ENCODE measurements at regions not wholly inside any gene's neighbourhood (a gene's known extent, or its start where the extent isn't known, plus 50 kb on each side); places are given as distances from the start of the nearest gene placed in this dataset.

DNA sequence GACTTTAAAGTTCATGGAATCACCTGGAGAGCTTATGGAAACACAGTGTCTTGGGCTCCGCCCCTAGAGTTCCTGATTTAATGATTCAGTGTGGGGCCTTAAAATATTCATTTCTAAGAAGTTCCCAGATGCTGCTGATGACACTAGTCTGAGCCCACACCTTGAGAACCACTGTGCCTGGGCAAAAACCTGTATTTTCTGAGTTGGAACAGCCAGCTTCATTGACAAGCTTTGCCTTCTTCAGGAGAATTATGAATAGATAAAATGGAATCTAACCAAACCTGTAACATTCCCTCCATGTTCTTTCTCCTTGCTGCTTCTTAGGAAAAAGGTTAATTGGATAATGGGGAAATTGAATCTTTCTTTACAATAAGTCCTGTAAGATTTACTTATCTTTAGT lies 490.7 kb downstream of the DIPK2A start:
- Histone ChIP-seq H4K8ac (replicated peaks; ENCODE audit: insufficient read length, low read depth, low read length) (no peak overlapping the region), H3K18ac (ENCODE audit: insufficient read length, low read depth, low read length) (no peak overlapping the region), H3T11ph (ENCODE audit: low read length) (no peak overlapping the region), H2AK5ac (ENCODE audit: insufficient read length, low read length) (no peak overlapping the region), H2BK15ac (ENCODE audit: low read depth, low read length) (no peak overlapping the region), H3K79me1 (ENCODE audit: insufficient read depth, low read depth, low read length, poor library complexity, severe bottlenecking) (no peaks in the 10 kb centered on the region), H4K5ac (ENCODE audit: insufficient read length, low read depth, low read length) (no peak overlapping the region), H3K9ac (ENCODE audit: extremely low read depth, insufficient read length, low read length) (no peak overlapping the region), H2BK20ac (ENCODE audit: low read depth, low read length, poor library complexity, severe bottlenecking) (no peak overlapping the region), H2BK120ac (ENCODE audit: low read depth, low read length, poor library complexity, severe bottlenecking) (no peak overlapping the region), H3K23me2 (ENCODE audit: insufficient read length, low read depth, low read length, poor library complexity, severe bottlenecking) (no peaks in the 10 kb centered on the region), H4K20me1 (ENCODE audit: control insufficient read depth, insufficient read depth, insufficient read length) (no peaks in the 10 kb centered on the region), H3K4me1 (ENCODE audit: insufficient read depth, low read length) (no peaks in the 10 kb centered on the region; the same call in 1 of the 2 replicates), H2BK12ac (ENCODE audit: insufficient read length, low read depth, low read length) (no peak overlapping the region), H3K9me3 (ENCODE audit: control insufficient read depth, low read depth, low read length) (no peaks in the 10 kb centered on the region), H3K4ac (ENCODE audit: low read depth, low read length) (no peak overlapping the region), H3K79me2 (ENCODE audit: insufficient read depth, low read length) (no peaks in the 10 kb centered on the region), H3K4me2 (ENCODE audit: insufficient read depth, insufficient read length, low read length) (no peak overlapping the region), H3K27ac (ENCODE audit: insufficient read length, low read depth, low read length) (no peak overlapping the region), H3K14ac (ENCODE audit: insufficient read depth, low read length) (no peak overlapping the region), H4K91ac (ENCODE audit: insufficient read length, low read depth, low read length) (no peak overlapping the region), H2BK5ac (ENCODE audit: insufficient read length, low read length) (no peak overlapping the region), H3K27me3 (ENCODE audit: insufficient read depth, low read length) (no peaks in the 10 kb centered on the region), H3K56ac (ENCODE audit: insufficient read length, low read depth, low read length) (no peak overlapping the region), H3K23ac (ENCODE audit: insufficient read length, low read depth, low read length) (no peak overlapping the region), H2AFZ (ENCODE audit: low read length) (no peak overlapping the region)
- H3K36me3 Mint-ChIP-seq (ENCODE audit: insufficient read depth in 1 of 3, low read depth in 3 of 3): no peaks in the 10 kb centered on the region; a peak in 1 of 7 replicates
- H3K9me3 Mint-ChIP-seq: no peaks in the 10 kb centered on the region
- no peak overlapping the region for H3K27ac Mint-ChIP-seq
- no peaks in the 10 kb centered on the region for H3K27me3 Mint-ChIP-seq (ENCODE audit: low read depth)
- no peak for DNase-seq
- TF ChIP-seq, protein P1, sequence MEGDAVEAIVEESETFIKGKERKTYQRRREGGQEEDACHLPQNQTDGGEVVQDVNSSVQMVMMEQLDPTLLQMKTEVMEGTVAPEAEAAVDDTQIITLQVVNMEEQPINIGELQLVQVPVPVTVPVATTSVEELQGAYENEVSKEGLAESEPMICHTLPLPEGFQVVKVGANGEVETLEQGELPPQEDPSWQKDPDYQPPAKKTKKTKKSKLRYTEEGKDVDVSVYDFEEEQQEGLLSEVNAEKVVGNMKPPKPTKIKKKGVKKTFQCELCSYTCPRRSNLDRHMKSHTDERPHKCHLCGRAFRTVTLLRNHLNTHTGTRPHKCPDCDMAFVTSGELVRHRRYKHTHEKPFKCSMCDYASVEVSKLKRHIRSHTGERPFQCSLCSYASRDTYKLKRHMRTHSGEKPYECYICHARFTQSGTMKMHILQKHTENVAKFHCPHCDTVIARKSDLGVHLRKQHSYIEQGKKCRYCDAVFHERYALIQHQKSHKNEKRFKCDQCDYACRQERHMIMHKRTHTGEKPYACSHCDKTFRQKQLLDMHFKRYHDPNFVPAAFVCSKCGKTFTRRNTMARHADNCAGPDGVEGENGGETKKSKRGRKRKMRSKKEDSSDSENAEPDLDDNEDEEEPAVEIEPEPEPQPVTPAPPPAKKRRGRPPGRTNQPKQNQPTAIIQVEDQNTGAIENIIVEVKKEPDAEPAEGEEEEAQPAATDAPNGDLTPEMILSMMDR (conservative IDR thresholded peaks at IDR 0.05): no peak
- no peaks in the 10 kb centered on the region for H3K4me1 Mint-ChIP-seq
- H3K4me3 Mint-ChIP-seq: no peak overlapping the region
- WGBS (ENCODE audit: extremely low coverage, insufficient read length, low lambda C conversion rate): no CpG with 5 or more reads among the region's 1 CpG

Data from H9 (cell line).